ENCODE measurements at regions not wholly inside any gene's neighbourhood (a gene's known extent, or its start where the extent isn't known, plus 50 kb on each side); places are given as distances from the start of the nearest gene placed in this dataset.

GRCh38 chr14:75350505-75351060 is 72.0 kb downstream of the FOS start (continued):
- no peak for TF ChIP-seq REST (IDR thresholded peaks at IDR 0.05; ENCODE audit: low read depth)
- no peak for TF ChIP-seq POLR2AphosphoS5 (IDR thresholded peaks at IDR 0.05; ENCODE audit: low read depth, low read length)
- no peak for TF ChIP-seq ZFX (IDR thresholded peaks at IDR 0.05)
- no peak for TF ChIP-seq JUND (IDR thresholded peaks at IDR 0.05)
- TF ChIP-seq POLR2A (IDR thresholded peaks at IDR 0.05; ENCODE audit: borderline replicate concordance, extremely low read depth, insufficient read depth, insufficient read length): no peak
- TF ChIP-seq SRF (IDR thresholded peaks at IDR 0.05; ENCODE audit: low read depth): no peak
- TF ChIP-seq SIN3A (IDR thresholded peaks at IDR 0.05; ENCODE audit: low read depth): no peak
- TF ChIP-seq EZH2 (IDR thresholded peaks at IDR 0.05): no peak
- TF ChIP-seq ZBTB33 (IDR thresholded peaks at IDR 0.05; ENCODE audit: extremely low read depth, insufficient replicate concordance, low read length): no peak
- no peak for TF ChIP-seq RAD21 (IDR thresholded peaks at IDR 0.05; ENCODE audit: low read depth)

GRCh38 chr14:75359098-75359497 is 68.7 kb upstream of the JDP2 start:
- H3K4me2 ChIP-seq (ENCODE audit: low read length): no peak overlapping the region
- no peak overlapping the region for H3K9ac ChIP-seq (ENCODE audit: low read length)
- TF ChIP-seq SIN3A (IDR thresholded peaks at IDR 0.05; ENCODE audit: low read depth) (no peak), SP1 (IDR thresholded peaks at IDR 0.05; ENCODE audit: low read depth) (no peak), EZH2 (IDR thresholded peaks at IDR 0.05) (no peak), POLR2AphosphoS5 (IDR thresholded peaks at IDR 0.05; ENCODE audit: low read depth, low read length) (no peak), ATF3 (IDR thresholded peaks at IDR 0.05) (no peak)
- H4K20me1 ChIP-seq (ENCODE audit: insufficient read depth): no peaks in the 10 kb centered on the region
- H3K9me3 ChIP-seq (ENCODE audit: control insufficient read depth in 1 of 2, insufficient read depth in 1 of 2, low read depth in 1 of 2, low read length in 2 of 2): no peaks in the 10 kb centered on the region
- H3K4me3 ChIP-seq (replicated peaks in 1 of 2; ENCODE audit: low read depth in 1 of 2, low read length in 2 of 2): no peak overlapping the region
- H3K36me3 ChIP-seq (ENCODE audit: control insufficient read depth in 1 of 2, insufficient read depth in 2 of 2, low read length in 2 of 2): no peaks in the 10 kb centered on the region
- no peak overlapping the region for H2AFZ ChIP-seq (ENCODE audit: low read depth, low read length, poor library complexity, severe bottlenecking)
- CTCF ChIA-PET: no interaction called here
- no peak for ATAC-seq
- DNase-seq (ENCODE audit: low read depth, low spot score): no peak
- POLR2A ChIA-PET: no interaction called here
- H3K27ac ChIP-seq (ENCODE audit: low read depth, low read length): no peak overlapping the region
- no peaks in the 10 kb centered on the region for H3K79me2 ChIP-seq (ENCODE audit: insufficient read depth, low read length)
- intact Hi-C loops (cut with micrococcal nuclease): no loop called here
- BruUV-seq (replicated peaks): no TSS peak
- RAD21 ChIA-PET (ENCODE audit: low non-redundant PET in 1 of 2, low total read pairs in 2 of 2, uncharacterized antibody in 2 of 2, unreplicated experiment in 2 of 2): no interaction called here
- no peaks in the 10 kb centered on the region for H3K4me1 ChIP-seq (ENCODE audit: control insufficient read depth in 1 of 2, insufficient read depth in 2 of 2, low read length in 2 of 2)
- H3K9me2 ChIP-seq (ENCODE audit: insufficient read depth): no peaks in the 10 kb centered on the region
- H3K27me3 ChIP-seq (ENCODE audit: insufficient read depth, low read length): peaks cover 6% of the 10 kb centered on the region

Measured in HCT116 (cell line).